CD4-positive, alpha-beta T cell treated with Interleukin-6 for 4 hours (primary cell): ENCODE measurements at regions not wholly inside any gene's neighbourhood (a gene's known extent, or its start where the extent isn't known, plus 50 kb on each side); places are given as distances from the start of the nearest gene placed in this dataset.
"Not testable (repeated sequence)": the region's sequence is repeated elsewhere in the genome, so short reads cannot be mapped to it uniquely, and the experiment has no call there.

Experiments used
- DNase-seq: peaks from one replicate; pipeline ENCODE4 v3.0.0-alpha.2; 2020; ENCODE audit warnings: mixed read lengths

DNA sequence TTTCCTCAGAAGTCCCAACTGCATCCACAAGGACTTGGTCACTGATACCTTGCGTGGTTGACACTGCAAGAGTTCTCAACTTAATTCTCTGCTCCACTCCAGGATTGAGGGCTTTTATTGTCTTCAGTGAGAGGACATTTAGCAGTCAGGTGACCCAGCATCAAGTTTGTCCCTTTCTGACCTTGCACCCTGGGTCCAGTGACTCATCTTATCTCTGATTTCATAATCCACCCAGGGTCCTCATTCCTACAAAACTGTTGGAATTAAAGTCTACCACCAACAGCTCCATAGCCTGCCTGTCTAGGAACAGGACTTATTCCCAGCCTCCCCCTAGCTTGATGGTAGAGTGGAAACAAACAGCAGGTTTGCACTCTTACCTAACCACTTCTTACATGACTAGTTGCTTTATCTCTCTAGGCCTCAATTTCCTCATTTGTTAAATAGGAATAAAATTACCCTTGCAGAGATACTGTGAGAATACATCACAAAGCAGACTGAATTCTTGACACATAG, 151.3 kb upstream of the LPP start:
- no peak for DNase-seq

DNA sequence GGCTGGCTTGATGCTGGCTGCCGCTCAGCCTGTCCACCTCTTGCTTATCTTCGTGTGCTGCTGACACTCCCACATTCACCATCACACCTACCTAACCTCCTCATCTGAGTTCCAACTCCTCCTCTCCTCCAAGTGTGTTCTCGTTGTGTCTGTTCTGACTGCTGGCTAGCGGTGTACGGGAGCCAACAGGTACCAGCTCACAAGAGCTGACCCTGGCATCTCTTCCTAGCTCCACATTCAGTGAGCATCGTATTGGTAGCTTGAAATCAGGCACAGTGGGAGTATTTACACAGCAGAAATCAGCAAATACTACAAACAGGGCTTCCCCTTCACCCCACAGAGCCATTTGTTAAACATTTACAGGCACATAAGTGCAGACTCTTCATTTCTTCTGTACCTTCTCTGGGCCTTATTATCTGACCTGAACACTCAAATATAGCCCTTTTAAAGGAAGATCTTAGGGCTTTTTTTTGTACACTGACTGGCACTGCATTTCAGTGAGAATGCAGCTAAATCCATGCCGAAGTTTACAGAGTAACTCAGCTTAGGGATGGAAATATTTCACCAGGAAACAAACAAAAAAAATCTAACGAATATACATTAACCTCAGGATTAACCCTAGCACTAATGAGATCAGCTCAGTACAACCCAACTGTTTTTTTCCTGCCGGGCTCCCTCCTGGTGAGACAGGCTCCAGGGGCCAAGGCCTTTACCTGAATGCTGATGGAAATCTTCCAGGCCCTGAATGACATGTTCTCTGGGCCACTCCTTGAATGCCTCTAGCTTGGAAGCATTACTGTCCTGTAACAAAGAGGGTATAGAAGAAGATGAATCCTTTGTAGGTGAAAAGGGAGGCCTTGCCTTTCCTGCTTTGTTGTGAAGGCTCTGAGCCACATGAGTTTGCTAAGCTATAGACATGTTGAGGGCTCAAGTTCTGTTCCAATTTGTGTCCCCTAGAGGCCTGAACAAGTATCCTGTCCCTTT, 150.5 kb upstream of the LPP start:
- no peak for DNase-seq

DNA sequence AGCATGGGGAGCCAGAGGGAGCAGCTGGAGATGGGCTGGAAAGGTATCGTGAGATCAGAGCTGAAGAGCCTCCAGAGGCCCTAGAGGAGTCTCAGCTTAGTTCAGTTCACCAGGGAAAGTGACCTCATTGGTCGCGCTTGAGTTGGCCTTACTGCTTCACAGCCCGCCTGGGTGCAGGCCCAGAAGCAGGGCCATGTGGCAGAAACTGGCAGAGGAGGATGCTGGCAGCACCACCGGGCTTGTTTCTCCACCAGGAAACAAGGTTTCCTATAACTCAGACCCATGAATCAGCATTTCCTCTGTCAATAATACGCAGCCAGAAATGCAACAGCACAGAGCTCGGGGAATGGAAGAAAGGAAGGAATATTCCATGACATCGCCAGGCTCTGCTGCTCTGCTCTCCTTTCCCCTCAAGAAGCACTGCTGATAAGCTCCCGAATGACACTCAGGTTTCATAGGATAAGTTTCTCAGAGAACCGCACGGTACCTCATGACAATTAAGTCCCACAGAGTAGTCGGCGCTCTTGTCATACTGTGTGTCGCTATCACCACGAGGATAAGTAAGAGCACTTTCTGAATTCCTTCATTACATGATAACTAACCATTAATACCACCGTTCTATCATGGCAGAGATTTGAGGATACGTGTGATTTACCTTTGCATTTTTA, 147.1 kb upstream of the LPP start:
- no peak for DNase-seq

DNA sequence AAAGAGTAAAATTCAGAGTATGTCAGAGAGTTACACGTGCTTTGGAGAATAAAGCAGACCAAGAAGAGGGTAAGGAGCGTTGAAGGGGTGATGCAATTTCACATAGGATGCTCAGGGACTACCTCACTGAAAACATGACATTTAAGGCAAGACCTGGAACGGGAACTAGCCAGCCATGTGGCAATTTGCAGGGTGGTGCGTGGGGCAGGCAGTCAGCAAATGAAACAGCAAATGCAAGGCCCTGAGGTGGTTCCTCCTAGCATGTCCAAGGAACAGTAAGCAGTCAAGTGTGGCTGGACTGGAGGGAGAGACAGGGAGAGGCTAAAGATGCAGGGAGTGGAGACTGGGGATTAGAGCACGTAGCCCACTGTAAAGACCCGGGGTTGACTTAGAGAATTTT, 146.1 kb upstream of the LPP start:
- DNase-seq, result no peak

DNA sequence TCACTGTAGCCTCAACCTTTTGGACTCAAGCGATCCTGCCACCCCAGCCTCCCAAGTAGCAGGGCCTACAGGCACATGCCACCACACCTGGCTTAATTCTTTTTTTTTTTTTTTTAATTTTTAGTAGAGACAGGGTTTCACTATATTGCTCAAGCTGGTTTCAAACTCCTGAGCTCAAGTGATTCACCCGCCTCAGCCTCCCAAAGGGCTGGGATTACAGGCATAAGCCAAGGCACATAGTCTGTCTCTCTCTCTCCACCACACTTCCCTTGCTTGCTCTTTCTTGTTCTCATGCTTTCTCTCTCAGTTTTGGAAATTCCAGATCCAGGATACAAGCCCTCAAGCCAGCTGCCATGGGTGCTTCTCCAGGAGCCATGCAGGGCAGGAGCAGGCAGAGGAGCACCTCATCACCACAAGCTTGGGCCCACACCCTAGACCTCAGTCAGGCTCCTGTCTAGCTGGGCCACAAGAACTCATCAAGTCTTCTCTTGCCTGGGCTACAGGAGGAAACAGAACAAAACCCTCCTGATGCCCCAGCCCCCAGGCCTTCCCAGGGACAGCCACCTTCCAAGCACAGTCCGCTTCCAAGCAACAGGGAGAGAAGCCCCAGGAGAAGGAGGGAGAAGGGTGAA, 145.3 kb upstream of the LPP start:
- DNase-seq, result no peak

DNA sequence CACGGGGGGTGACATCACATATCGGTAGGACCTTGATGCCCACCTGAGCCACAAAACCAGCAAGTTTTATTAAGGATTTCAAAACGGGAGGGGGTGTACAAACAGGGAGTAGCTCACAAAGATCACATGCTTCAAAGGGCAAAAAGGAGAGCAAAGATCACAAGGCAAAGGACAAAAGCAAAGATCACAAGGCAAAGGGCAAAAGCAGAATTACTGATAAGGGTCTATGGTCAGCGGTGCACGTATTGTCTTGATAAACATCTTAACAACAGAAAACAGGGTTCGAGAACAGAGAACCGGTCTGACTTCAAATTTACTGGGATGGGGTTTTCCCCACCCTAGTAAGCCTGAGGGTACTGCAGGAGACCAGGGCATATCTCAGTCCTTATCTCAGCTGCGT, 143.5 kb upstream of the LPP start:
- no peak for DNase-seq

DNA sequence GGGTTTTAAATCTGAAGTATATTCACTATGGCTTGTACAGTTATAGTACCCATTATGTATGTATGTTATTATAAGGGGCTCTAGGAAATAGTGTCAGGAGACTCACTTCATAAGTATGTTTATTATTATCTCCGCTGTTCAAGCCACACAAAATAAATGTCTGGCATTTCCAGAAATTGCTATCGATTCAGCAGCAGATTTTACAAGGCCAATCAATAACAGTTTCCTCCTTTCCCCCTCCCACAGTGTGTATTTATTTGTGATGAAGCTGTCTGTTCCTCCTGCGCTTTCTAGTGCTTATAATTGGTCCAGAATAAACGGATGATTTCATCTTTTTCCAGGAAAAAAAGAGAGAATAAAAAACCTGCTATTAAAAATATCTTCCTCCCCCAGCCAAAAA, 134.2 kb upstream of the LPP start:
- no peak for DNase-seq

DNA sequence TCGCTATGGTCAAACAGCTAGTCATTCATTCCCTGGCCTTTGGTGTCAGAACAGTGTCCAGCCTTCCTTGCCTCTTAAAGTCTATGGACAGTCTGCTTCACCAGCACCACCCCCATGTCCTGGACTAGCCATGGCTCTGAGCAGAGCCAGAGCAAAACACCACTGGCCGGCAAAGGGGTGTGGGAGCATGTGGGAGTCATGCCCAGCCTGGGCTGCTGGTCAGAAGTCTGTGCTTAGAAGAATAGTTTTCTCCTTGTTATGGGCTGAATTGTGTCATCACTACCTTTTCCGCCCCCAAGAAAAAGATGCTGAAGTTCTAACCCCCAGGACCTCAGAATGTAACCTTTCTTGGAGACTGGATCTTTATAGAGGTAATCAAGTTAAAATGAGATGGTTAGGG, 132.9 kb upstream of the LPP start:
- DNase-seq, result no peak

DNA sequence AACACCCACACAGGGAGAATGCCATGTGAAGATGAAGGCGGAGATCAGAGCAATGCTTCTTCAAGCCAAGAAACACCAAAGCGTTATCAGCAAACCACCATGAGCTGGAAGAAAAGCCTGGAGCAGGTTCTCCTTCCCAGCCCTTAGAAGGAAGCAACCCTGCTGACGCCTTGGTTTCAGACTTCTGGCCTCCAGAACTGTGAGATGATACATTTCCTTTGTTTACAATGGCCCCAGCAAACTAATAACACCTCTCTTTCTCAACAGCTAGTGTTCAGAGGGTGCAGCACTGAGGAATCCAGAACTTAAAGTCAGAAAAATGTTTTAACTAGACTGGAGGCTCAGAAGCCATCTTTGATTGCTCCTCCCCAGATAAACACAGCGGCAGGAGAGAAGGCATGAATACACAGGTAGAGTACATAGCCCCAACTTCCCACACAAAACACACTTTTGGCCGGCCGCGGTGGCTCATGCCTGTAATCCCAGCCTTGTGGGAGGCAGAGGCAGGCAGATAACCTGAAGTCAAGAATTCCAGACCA, 132.4 kb upstream of the LPP start:
- no peak for DNase-seq

DNA sequence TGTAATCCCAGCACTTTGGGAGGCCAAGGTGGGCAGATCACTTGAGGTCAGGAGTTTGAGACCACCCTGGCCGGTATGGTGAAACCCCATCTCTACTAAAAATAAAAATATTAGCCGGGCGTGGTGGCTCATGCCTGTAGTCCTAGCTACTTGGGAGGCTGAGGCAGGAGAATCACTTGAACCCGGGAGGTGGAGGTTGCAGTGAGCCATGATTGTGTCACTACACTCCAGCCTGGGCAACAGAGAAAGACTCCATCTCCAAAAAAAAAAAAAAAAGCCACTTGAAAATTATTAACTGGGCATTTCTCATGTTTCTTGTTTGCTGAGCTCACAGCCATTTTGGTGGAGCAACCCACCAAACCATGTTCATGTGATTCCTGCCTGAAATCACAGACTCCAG, 131.1 kb upstream of the LPP start:
- DNase-seq, result not testable (repeated sequence)

DNA sequence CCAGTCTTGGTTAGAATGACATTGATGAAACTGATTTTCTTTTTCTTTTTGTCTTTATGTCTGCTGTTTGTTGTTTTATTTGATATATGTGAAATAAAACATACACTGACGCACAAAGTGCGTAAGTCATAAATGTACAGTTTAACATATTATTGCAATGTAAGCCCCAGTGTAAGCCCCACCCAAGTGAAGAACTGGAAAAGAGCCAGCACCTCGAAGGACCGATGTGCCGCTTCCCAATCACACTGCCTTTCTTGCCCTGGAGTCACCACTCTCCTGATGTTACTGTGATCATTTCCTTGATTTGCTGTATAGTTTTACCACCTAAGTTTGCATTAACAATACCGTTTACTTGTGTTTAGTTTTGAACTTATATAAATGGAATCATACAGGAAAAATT, 128.4 kb upstream of the LPP start:
- DNase-seq, result no peak

DNA sequence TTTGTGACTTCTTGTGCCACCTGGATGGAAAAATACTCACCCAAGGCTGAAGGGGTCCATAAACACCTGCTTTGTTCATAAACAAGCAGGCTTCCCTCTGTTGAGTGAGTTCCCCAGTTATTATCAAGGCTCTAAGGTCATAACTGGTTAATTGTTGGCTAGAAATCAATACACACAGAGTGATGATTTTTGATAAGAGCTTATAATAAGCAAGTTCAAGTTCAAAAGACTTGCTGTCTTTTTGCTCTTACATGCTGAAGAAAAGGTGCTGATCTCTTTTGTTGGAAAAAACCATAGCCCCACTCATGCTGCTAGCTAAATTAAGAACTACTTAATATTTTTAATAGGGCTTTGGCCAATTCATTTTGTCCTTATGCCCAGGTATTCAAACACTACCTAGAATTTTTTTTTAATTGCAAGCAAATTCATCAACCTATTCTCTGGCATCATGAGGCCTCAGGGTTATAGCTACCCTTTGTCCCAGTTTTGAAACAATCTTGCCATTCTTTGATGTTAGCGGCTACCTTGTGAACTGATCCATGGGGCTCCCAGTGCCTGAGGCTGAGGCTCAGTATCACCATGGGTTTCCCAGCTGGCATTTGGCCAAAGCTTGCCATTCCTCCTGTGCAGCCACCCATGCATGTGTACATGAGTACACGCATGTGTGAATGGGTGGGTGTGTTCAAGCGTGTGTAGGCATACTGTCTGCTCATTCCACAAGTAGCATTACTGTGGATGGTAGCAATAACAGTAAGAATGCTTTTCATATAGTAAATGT, 127.6 kb upstream of the LPP start:
- DNase-seq, result no peak

DNA sequence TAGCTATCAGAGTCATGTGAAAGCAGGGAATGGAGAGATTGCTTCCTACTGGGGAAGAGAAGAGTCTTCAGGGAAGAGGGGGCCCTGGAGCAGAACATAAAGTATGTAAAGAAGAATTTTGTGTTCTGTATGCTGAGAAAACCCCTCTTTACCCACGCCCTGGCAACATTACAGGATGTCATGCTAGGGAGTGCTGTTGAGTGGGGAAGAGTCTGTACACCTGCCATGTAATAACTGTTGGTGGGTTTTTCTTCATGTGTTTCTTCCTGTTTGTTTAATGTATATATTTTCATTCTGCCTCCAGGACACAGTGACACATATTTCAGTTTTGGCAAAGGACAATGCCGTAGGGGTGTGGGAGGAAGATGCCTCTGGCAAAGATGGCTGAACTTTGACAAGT, 122.8 kb upstream of the LPP start:
- DNase-seq, result no peak

DNA sequence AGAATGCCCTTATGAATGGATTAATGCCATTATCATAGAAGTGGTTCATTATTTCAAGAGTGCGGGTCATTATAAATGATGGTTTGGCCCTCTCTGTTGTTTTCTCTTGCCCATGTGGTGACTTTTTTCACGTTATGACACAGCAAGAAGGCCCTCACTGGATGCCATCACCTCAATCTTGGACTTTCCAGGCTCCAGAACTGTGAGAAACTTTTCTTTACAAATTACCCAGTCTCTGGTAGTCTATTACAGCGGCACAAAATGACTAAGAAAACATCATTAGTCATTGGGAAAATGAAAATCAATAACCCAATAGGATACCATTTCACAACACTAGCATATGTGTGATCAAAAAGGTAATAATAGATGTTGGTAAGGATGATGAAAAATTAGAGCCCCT, 119.0 kb upstream of the LPP start:
- DNase-seq, result no peak

DNA sequence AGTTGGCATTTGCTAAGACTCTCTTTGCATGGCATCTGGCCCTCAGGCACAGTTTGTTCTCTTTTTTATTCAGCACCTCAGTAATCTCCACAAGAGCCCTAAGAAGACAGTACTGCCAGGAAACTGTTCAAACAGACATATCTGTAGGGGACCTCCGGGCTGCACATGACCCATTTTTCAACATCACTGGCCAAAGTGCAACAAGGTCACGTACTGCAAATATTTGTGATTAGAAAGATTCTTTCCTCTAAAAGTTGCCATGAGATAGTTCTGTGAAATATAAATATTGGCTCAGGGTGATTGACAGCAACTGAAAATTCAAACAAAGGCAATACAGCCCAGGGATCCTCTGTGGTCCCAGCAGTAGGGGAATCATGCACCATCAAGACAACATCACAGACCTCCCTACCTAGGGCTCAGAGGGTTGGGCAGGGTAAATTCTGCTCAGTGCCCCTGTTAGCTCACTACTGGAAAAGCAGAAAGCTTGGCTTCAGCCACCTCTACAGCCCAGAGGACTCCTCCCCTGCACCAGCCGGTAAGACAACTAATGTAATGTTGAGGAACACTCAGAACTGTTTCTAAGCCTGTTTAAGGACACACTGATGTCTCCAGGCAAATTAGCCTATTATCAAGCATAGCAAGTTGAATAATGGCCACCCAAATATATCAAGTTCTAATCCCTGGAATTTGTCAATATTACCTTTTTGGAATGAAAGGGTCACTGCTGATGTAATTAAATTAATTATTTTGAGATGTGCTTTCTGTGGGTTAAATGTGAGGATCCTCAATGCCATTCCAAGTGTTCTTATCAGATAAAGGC, 117.4 kb upstream of the LPP start:
- DNase-seq, result no peak

DNA sequence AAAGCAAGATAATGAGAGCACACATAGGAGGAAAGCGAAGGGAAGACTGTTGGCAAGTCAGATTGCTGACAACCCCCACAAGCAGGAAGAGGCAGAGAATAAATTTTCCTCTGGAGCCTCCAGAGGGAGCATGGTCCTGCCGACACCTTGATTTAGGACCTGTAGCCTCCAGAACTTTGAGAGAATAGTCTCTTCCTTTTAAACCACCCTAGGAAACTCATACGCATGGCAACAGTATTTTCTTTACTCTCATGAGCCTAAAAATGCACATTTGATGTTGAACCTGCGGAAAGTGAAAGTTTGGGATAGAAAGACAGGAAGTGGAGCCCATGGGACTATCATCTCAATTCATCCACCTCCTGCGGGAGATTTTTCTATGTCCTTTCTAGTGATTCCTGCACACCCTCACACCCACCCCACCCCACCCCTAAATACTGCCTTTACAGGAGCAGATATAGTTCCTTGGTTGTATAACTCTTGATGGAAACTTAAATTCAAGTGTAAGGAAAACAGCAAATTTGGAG, 116.7 kb upstream of the LPP start:
- DNase-seq, result no peak

DNA sequence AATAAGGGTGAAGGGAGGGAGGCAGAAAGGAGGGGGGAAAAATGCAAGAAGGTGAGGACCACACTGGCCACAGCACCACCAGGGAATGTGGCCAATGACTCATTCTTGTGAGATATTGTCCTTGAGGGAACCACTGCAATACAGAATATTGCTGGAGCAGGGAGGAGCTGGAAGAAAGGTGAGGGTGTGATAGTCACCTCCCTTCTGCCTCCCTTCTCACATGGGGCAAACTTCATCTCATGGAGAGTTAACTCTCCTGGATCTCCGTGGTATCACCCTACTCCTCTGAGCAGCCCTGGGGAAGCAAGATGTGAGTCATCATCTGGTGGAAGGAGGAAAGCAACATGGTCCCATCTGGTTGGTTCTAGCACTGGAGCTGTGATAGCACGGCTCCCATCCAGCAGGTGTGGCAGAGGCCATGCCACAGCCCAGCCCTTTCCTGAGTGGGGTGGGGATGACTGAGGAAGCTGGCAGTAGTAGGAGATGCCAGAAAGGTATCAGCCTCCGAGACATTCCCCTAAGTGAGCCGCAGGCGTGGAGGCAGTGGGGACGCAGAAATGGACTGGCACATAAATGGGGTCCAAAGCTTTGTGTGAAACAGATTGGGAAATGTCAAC, 115.9 kb upstream of the LPP start:
- DNase-seq, result no peak

DNA sequence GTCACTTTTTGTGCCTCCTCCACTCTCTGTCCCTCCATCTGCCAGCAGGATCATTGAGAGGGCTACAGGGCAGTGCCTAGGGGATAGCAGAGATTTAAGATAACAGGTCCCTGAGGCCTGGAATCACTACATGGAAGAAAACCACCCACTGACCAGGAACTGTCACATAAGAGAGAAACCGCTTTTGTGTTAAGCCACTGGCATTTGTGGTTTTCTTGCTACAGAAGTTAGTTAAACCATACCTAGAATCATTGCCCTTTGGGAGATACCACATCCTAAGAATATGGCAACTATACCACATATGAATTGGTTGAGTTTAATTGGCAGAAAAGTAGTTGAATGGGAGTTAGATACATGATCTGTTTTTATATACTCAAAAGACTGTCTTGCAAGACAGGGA, 112.8 kb upstream of the LPP start:
- DNase-seq, result no peak

DNA sequence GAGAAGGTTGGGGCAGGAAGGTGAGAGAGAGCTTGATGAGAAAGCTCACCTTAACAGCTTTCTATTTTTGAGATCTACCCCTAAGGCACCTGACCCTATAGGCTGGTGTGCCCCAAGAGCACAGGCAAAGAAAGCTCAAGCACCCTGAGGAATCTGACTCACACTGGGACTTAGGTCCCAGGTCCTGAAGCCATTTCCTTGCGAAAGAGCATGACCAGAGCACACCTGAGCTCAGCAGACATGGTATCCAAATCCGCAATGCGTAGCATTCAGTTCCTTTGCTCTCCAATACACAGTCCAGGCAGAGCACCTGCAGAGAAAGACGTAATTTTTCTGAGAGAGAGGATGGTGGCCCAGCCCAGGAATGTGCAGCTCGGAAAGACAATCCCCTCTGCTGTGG, 112.1 kb upstream of the LPP start:
- DNase-seq, result no peak

DNA sequence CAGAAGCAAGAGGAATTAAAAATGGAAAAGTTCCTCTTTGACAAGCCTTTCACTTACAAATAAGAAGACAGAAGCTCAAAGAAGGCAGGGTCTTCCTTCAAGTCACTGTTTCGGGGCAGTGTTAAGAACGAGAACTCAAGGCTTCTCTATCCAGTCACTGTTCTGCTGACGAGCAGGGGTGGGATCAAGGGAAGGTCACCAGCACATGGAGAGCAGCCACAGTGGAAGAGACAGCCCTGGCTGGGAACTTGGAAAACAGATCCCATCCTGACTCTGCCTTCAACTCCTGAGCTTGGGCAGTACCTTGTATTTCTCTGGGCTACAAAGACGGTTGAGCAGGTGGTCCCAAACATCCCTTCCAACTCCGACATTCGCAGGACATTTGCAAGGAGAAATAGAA, 111.5 kb upstream of the LPP start:
- DNase-seq, result no peak

DNA sequence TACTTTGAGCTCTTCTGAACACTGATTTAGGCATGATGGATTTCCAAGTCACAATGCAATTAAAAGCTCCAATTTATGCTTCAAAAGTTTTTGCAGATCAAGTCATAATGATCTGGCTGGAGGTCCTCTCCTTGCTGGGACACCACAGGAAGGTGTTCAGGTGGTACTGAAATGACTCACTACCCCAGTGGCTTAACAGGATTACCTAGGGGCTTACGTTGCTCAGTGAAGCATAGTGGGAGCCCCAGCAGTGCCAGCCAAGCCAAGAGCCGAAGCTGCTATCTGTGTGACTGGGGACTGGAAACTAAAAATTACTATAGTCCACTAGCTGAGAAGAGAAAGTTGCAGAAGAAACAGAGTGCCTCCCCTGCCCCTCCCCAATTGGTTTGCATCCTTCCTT, 110.1 kb upstream of the LPP start:
- DNase-seq, result no peak
